Neural progenitor cell (in vitro differentiated cells): ENCODE measurements at regions not wholly inside any gene's neighbourhood (a gene's known extent, or its start where the extent isn't known, plus 50 kb on each side); places are given as distances from the start of the nearest gene placed in this dataset.

Experiments
- DNase-seq: peaks from one replicate; pipeline ENCODE4 v3.0.0-alpha.2; 2016; ENCODE audit warnings: low spot score
- H2AFZ ChIP-seq: fragments of 200-600 bp; sonication (generic); replicated peaks from 2 replicates; pipeline ENCODE4 v1.6.1; 2016; ENCODE audit warnings: antibody characterized with exemption
- H3F3A ChIP-seq: fragments of 200-600 bp; sonication (generic); 2 replicates; pipeline ENCODE4 v1.6.1; 2016; ENCODE audit warnings: antibody characterized with exemption, low read depth
- H3K27ac ChIP-seq: fragments of 200-600 bp; sonication (generic); 2 replicates; pipeline ENCODE4 v1.5.1; 2016; ENCODE audit warnings: mild to moderate bottlenecking
- H3K27me3 ChIP-seq: fragments of 200-600 bp; sonication (generic); 2 replicates; pipeline ENCODE4 v1.6.1; 2016; ENCODE audit warnings: mild to moderate bottlenecking, moderate library complexity
- H3K36me3 ChIP-seq: fragments of 200-600 bp; sonication (generic); 2 replicates; pipeline ENCODE4 v1.5.1; 2016
- H3K4me1 ChIP-seq: fragments of 200-600 bp; sonication (generic); 2 replicates; pipeline ENCODE4 v1.6.1; 2016; ENCODE audit warnings: mixed run types
- H3K4me2 ChIP-seq: fragments of 200-600 bp; sonication (generic); 2 replicates; pipeline ENCODE4 v1.6.1; 2016
- H3K4me3 ChIP-seq: fragments of 200-600 bp; sonication (generic); 2 replicates; pipeline ENCODE4 v1.5.1; 2016
- H3K79me2 ChIP-seq: fragments of 200-600 bp; sonication (generic); 2 replicates; pipeline ENCODE4 v1.6.1; 2016; ENCODE audit warnings: low read depth
- H3K9ac ChIP-seq: fragments of 200-600 bp; sonication (generic); 2 replicates; pipeline ENCODE4 v1.6.1; 2016
- H3K9me3 ChIP-seq: fragments of 200-600 bp; sonication (generic); 2 replicates; pipeline ENCODE4 v1.5.1; 2016; ENCODE audit warnings: low read depth
- H4K20me1 ChIP-seq: fragments of 200-600 bp; sonication (generic); 2 replicates; pipeline ENCODE4 v1.6.1; 2016; ENCODE audit warnings: low read depth
- H3K27ac Mint-ChIP-seq: 3 replicates; pipeline ENCODE4 v1.8.0; 2021; ENCODE audit warnings: mixed read lengths
- H3K27me3 Mint-ChIP-seq: 2 replicates; pipeline ENCODE4 v1.8.0; 2022; ENCODE audit warnings: low read depth, mild to moderate bottlenecking, inconsistent platforms, moderate library complexity, mixed read lengths; ENCODE audit not compliant: insufficient read depth
- H3K36me3 Mint-ChIP-seq: 3 replicates; pipeline ENCODE4 v1.8.0; 2021; ENCODE audit warnings: mixed read lengths
- H3K4me1 Mint-ChIP-seq: 3 replicates; pipeline ENCODE4 v1.8.0; 2021; ENCODE audit warnings: mixed read lengths
- H3K4me3 Mint-ChIP-seq: 3 replicates; pipeline ENCODE4 v1.8.0; 2021; ENCODE audit warnings: mild to moderate bottlenecking, moderate library complexity, mixed read lengths
- H3K9me3 Mint-ChIP-seq: 3 replicates; pipeline ENCODE4 v1.8.0; 2020; ENCODE audit warnings: mixed read lengths
- EZH2 ChIP-seq: fragments of 200-600 bp; sonication (generic); IDR thresholded peaks from 2 replicates; pipeline ENCODE4 v1.6.1; 2017; ENCODE audit warnings: antibody characterized with exemption, mild to moderate bottlenecking, moderate library complexity
- EZH2phosphoT487 ChIP-seq: fragments of 200-600 bp; sonication (generic); IDR thresholded peaks from 2 replicates; pipeline ENCODE4 v1.6.1; 2017; ENCODE audit warnings: antibody characterized with exemption
- TF ChIP-seq, protein P1 (sequence below): fragments of 200-600 bp; sonication (generic); IDR thresholded peaks from 2 replicates; pipeline ENCODE4 v1.5.1; 2017; ENCODE audit warnings: antibody characterized with exemption, mild to moderate bottlenecking

GRCh38 chr4:12595986-12596385 lies 888.2 kb downstream of the RAB28 start:
- peaks cover 5% of the 10 kb centered on the region for H3K9me3 ChIP-seq
- H3K4me2 ChIP-seq: no peak overlapping the region
- no peak for DNase-seq
- H3K27ac Mint-ChIP-seq: no peak overlapping the region
- H3K36me3 Mint-ChIP-seq: no peaks in the 10 kb centered on the region
- no peak for TF ChIP-seq EZH2
- TF ChIP-seq, protein P1, sequence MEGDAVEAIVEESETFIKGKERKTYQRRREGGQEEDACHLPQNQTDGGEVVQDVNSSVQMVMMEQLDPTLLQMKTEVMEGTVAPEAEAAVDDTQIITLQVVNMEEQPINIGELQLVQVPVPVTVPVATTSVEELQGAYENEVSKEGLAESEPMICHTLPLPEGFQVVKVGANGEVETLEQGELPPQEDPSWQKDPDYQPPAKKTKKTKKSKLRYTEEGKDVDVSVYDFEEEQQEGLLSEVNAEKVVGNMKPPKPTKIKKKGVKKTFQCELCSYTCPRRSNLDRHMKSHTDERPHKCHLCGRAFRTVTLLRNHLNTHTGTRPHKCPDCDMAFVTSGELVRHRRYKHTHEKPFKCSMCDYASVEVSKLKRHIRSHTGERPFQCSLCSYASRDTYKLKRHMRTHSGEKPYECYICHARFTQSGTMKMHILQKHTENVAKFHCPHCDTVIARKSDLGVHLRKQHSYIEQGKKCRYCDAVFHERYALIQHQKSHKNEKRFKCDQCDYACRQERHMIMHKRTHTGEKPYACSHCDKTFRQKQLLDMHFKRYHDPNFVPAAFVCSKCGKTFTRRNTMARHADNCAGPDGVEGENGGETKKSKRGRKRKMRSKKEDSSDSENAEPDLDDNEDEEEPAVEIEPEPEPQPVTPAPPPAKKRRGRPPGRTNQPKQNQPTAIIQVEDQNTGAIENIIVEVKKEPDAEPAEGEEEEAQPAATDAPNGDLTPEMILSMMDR: peak; percentile 45
- H3K79me2 ChIP-seq: no peaks in the 10 kb centered on the region
- no peak overlapping the region for H2AFZ ChIP-seq
- no peak overlapping the region for H3K4me3 Mint-ChIP-seq
- H3K9ac ChIP-seq: no peak overlapping the region
- no peaks in the 10 kb centered on the region for H3K27me3 Mint-ChIP-seq
- no peaks in the 10 kb centered on the region for H3K36me3 ChIP-seq
- H3K4me3 ChIP-seq: no peak overlapping the region
- H3K27me3 ChIP-seq: no peaks in the 10 kb centered on the region
- H3K4me1 ChIP-seq: peaks cover 5% of the 10 kb centered on the region
- no peak overlapping the region for H3K27ac ChIP-seq
- H4K20me1 ChIP-seq: no peaks in the 10 kb centered on the region
- peaks cover 21% of the 10 kb centered on the region for H3K9me3 Mint-ChIP-seq
- H3K4me1 Mint-ChIP-seq: peaks cover 14% of the 10 kb centered on the region
- no peaks in the 10 kb centered on the region for H3F3A ChIP-seq

DNA sequence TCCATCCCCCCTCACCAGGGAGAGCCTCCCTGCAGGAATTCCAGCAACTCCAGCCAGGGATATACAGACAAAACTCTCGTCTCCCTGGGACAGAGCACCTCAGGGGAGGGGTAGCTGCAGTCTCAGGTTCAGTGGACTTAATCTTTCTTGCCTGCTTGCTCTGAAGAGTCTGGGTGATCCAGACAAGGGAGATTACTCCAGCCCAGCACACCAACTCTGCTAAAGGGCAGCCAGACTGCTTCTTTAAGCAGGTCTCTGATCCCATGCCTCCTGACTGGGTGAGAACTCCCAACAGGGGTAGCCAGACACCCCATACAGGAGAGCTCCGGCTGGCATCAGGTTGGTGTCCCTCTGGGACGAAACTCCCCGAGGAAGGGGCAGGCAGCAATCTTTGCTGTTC lies 888.7 kb downstream of the RAB28 start:
- no peak overlapping the region for H3K9ac ChIP-seq
- no peaks in the 10 kb centered on the region for H4K20me1 ChIP-seq
- Mint-ChIP-seq H3K9me3 (peaks cover 21% of the 10 kb centered on the region), H3K4me1 (peaks cover 14% of the 10 kb centered on the region), H3K36me3 (no peaks in the 10 kb centered on the region), H3K27me3 (no peaks in the 10 kb centered on the region), H3K4me3 (no peak overlapping the region), H3K27ac (no peak overlapping the region)
- no peaks in the 10 kb centered on the region for H3K79me2 ChIP-seq
- no peaks in the 10 kb centered on the region for H3K36me3 ChIP-seq
- no peak overlapping the region for H3K4me3 ChIP-seq
- no peak for TF ChIP-seq EZH2
- TF ChIP-seq EZH2phosphoT487: no peak
- TF ChIP-seq, protein P1: no peak
- peaks cover 5% of the 10 kb centered on the region for H3K9me3 ChIP-seq
- no peak for DNase-seq
- no peak overlapping the region for H2AFZ ChIP-seq
- H3K4me2 ChIP-seq: no peak overlapping the region
- peaks cover 5% of the 10 kb centered on the region for H3K4me1 ChIP-seq
- H3K27me3 ChIP-seq: no peaks in the 10 kb centered on the region
- H3K27ac ChIP-seq: no peak overlapping the region
- no peaks in the 10 kb centered on the region for H3F3A ChIP-seq

DNA sequence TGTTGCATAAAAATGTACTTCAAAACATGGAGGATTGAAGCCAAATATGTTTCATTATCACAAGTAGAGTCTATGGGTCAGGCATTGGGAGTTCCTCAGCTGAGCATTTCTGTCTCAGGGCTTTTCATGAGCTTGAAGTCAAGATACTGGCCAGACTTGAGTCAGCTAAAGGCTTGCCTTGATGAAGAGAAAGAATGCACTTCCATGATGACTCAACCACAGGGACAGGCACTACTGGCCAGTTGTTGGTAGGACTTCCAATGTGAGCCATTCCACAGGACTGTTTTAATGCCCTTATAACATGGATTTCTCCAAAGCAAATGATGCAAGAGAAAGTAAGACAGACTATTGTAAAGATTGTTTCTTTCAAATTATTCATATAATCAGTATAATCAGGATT lies 895.6 kb downstream of the RAB28 start:
- H3K9me3 Mint-ChIP-seq: no peaks in the 10 kb centered on the region
- H3K9ac ChIP-seq: no peak overlapping the region
- H4K20me1 ChIP-seq: no peaks in the 10 kb centered on the region
- H3K27ac ChIP-seq: no peak overlapping the region
- no peak overlapping the region for H3K4me3 ChIP-seq
- H3K27me3 Mint-ChIP-seq: no peaks in the 10 kb centered on the region
- H3F3A ChIP-seq: no peaks in the 10 kb centered on the region
- H3K36me3 ChIP-seq: no peaks in the 10 kb centered on the region
- no peaks in the 10 kb centered on the region for H3K27me3 ChIP-seq
- no peak overlapping the region for H3K4me3 Mint-ChIP-seq
- no peak overlapping the region for H2AFZ ChIP-seq
- no peak overlapping the region for H3K27ac Mint-ChIP-seq
- no peak overlapping the region for H3K4me2 ChIP-seq
- H3K9me3 ChIP-seq: no peaks in the 10 kb centered on the region
- no peak for TF ChIP-seq EZH2
- TF ChIP-seq EZH2phosphoT487: no peak
- TF ChIP-seq, protein P1: no peak
- no peaks in the 10 kb centered on the region for H3K36me3 Mint-ChIP-seq
- H3K4me1 ChIP-seq: peaks cover 5% of the 10 kb centered on the region
- DNase-seq: no peak
- peaks cover 11% of the 10 kb centered on the region for H3K4me1 Mint-ChIP-seq
- H3K79me2 ChIP-seq: no peaks in the 10 kb centered on the region
